Eye (tissue), 1 donor: ENCODE measurements at regions not wholly inside any gene's neighbourhood (a gene's known extent, or its start where the extent isn't known, plus 50 kb on each side); places are given as distances from the start of the nearest gene placed in this dataset.

Experiments
- DNase-seq: peaks from one replicate; pipeline ENCODE4 v3.0.0-alpha.2; 2015

- no peak for DNase-seq
These were observed 336.3 kb downstream of the TMEM121 start for GRCh38 chr14:105862581-105863239.

GRCh38 chr14:105863296-105864108, 337.1 kb downstream of the TMEM121 start:
- DNase-seq = no peak

GRCh38 chr14:105864116-105864515, 337.7 kb downstream of the TMEM121 start:
- no peak for DNase-seq

GRCh38 chr14:105864651-105865265, 338.4 kb downstream of the TMEM121 start:
- DNase-seq = no peak

GRCh38 chr14:105865266-105865903, 339.0 kb downstream of the TMEM121 start:
- no peak for DNase-seq

GRCh38 chr14:105865904-105866840, 339.8 kb downstream of the TMEM121 start:
- no peak for DNase-seq

GRCh38 chr14:105866841-105867321, 340.5 kb downstream of the TMEM121 start:
- DNase-seq = no peak

GRCh38 chr14:105867961-105868599, 341.7 kb downstream of the TMEM121 start:
- DNase-seq = no peak

GRCh38 chr14:105871590-105871989, 345.2 kb downstream of the TMEM121 start:
- no peak for DNase-seq

- DNase-seq = no peak
These were observed 347.6 kb downstream of the TMEM121 start for GRCh38 chr14:105873870-105874512.

GRCh38 chr14:105876158-105876557, 349.8 kb downstream of the TMEM121 start:
- DNase-seq = no peak

- DNase-seq = no peak
These were observed 350.4 kb downstream of the TMEM121 start for GRCh38 chr14:105876829-105877228.

- no peak for DNase-seq
These were observed 351.3 kb downstream of the TMEM121 start for GRCh38 chr14:105877645-105878044.

- no peak for DNase-seq
These were observed 351.7 kb downstream of the TMEM121 start for GRCh38 chr14:105878125-105878524.

GRCh38 chr14:105878554-105878953, 352.2 kb downstream of the TMEM121 start:
- DNase-seq = no peak

- DNase-seq = no peak
These were observed 353.1 kb downstream of the TMEM121 start for GRCh38 chr14:105879503-105879866.

- no peak for DNase-seq
These were observed 353.6 kb downstream of the TMEM121 start for GRCh38 chr14:105879867-105880561.

- DNase-seq = no peak
These were observed 354.2 kb downstream of the TMEM121 start for GRCh38 chr14:105880616-105881015.

GRCh38 chr14:105881021-105881930, 354.9 kb downstream of the TMEM121 start:
- DNase-seq = no peak
